GM23248 (cell line): ENCODE measurements at regions not wholly inside any gene's neighbourhood (a gene's known extent, or its start where the extent isn't known, plus 50 kb on each side); places are given as distances from the start of the nearest gene placed in this dataset.

Experiments used
- DNase-seq: peaks from one replicate; pipeline ENCODE4 v3.0.0-alpha.2; 2015
- H2AFZ ChIP-seq: fragments of 200-600 bp; sonication (generic); 2 replicates; pipeline ENCODE4 v1.6.1; 2016; ENCODE audit warnings: antibody characterized with exemption
- H3F3A ChIP-seq: fragments of 200-600 bp; sonication (generic); 2 replicates; pipeline ENCODE4 v1.6.1; 2016; ENCODE audit warnings: mild to moderate bottlenecking, antibody characterized with exemption, mixed run types; ENCODE audit not compliant: insufficient read depth
- H3K27ac ChIP-seq: fragments of 200-600 bp; sonication (generic); 2 replicates; pipeline ENCODE4 v1.5.1; 2016; ENCODE audit warnings: mild to moderate bottlenecking
- H3K27me3 ChIP-seq: fragments of 200-600 bp; sonication (generic); replicated peaks from 2 replicates; pipeline ENCODE4 v1.6.1; 2016; ENCODE audit warnings: mild to moderate bottlenecking; ENCODE audit not compliant: insufficient read depth
- H3K36me3 ChIP-seq: fragments of 200-600 bp; sonication (generic); 2 replicates; pipeline ENCODE4 v1.6.1; 2016; ENCODE audit warnings: low read depth, mild to moderate bottlenecking
- H3K4me1 ChIP-seq: fragments of 200-600 bp; sonication (generic); 2 replicates; pipeline ENCODE4 v1.6.1; 2016; ENCODE audit warnings: mild to moderate bottlenecking; ENCODE audit not compliant: insufficient read depth
- H3K4me2 ChIP-seq: fragments of 200-600 bp; sonication (generic); one replicate; pipeline ENCODE4 v1.6.1; 2016; ENCODE audit warnings: mild to moderate bottlenecking; ENCODE audit not compliant: unreplicated experiment
- H3K4me3 ChIP-seq: fragments of 200-600 bp; sonication (generic); 2 replicates; pipeline ENCODE4 v1.5.1; 2016; ENCODE audit warnings: mild to moderate bottlenecking
- H3K79me2 ChIP-seq: fragments of 200-600 bp; sonication (generic); 2 replicates; pipeline ENCODE4 v1.6.1; 2016; ENCODE audit warnings: mild to moderate bottlenecking; ENCODE audit not compliant: insufficient read depth
- H3K9ac ChIP-seq: fragments of 200-600 bp; sonication (generic); 2 replicates; pipeline ENCODE4 v1.6.1; 2016; ENCODE audit warnings: mild to moderate bottlenecking
- H3K9me2 ChIP-seq: fragments of 200-600 bp; sonication (generic); 2 replicates; pipeline ENCODE4 v1.6.1; 2016; ENCODE audit warnings: mixed run types, mild to moderate bottlenecking, moderate library complexity; ENCODE audit not compliant: insufficient read depth
- H3K9me3 ChIP-seq: fragments of 200-600 bp; sonication (generic); one replicate; pipeline ENCODE4 v1.6.1; 2017; ENCODE audit warnings: low read depth
- H4K20me1 ChIP-seq: fragments of 200-600 bp; sonication (generic); 2 replicates; pipeline ENCODE4 v1.6.0; 2016; ENCODE audit not compliant: insufficient read depth
- EZH2 ChIP-seq: fragments of 200-600 bp; sonication (generic); IDR thresholded peaks from 2 replicates; pipeline ENCODE4 v1.6.1; 2018; ENCODE audit warnings: antibody characterized with exemption, mild to moderate bottlenecking; ENCODE audit not compliant: insufficient read depth, poor library complexity, severe bottlenecking
- EZH2phosphoT487 ChIP-seq: fragments of 200-600 bp; sonication (generic); IDR thresholded peaks from 2 replicates; pipeline ENCODE4 v1.6.1; 2018; ENCODE audit warnings: antibody characterized with exemption, moderate library complexity, mild to moderate bottlenecking, low read depth; ENCODE audit not compliant: insufficient read depth
- WGBS, 2 experiments: methylation state at CpG; one replicate each; pipeline ENCODE4 v1.1.6; 2015 to 2017; ENCODE audit warnings: low lambda C conversion rate in 2 of 2, low coverage in 1 of 2; ENCODE audit errors: missing lambda C conversion rate in 2 of 2; 5-methylcytosine and 5-hydroxymethylcytosine counted together
- in situ Hi-C: fragments of 300-500 bp; cut with MboI; formaldehyde crosslinking; loops from 2 replicates; pipeline ENCODE4 v1.15.0; 2020

- DNase-seq: no peak
- no peak for TF ChIP-seq EZH2phosphoT487
- TF ChIP-seq EZH2: no peak
- Histone ChIP-seq H3K27ac (no peak overlapping the region), H3K27me3 (no peaks in the 10 kb centered on the region), H3K79me2 (no peaks in the 10 kb centered on the region), H3K36me3 (no peaks in the 10 kb centered on the region), H3K4me3 (no peak overlapping the region), H3K4me1 (no peaks in the 10 kb centered on the region), H3K9ac (no peak overlapping the region), H3F3A (no peaks in the 10 kb centered on the region), H3K4me2 (no peak overlapping the region), H4K20me1 (no peaks in the 10 kb centered on the region), H3K9me3 (no peaks in the 10 kb centered on the region), H2AFZ (no peak overlapping the region), H3K9me2 (no peaks in the 10 kb centered on the region)
- 20 to 25% methylated on average over 3 of the region's 3 CpGs for WGBS, 2 experiments
- in situ Hi-C loops: no loop called here
These were observed 247.8 kb upstream of the ERCC4 start for GRCh38 chr16:13672196-13672595.

DNA sequence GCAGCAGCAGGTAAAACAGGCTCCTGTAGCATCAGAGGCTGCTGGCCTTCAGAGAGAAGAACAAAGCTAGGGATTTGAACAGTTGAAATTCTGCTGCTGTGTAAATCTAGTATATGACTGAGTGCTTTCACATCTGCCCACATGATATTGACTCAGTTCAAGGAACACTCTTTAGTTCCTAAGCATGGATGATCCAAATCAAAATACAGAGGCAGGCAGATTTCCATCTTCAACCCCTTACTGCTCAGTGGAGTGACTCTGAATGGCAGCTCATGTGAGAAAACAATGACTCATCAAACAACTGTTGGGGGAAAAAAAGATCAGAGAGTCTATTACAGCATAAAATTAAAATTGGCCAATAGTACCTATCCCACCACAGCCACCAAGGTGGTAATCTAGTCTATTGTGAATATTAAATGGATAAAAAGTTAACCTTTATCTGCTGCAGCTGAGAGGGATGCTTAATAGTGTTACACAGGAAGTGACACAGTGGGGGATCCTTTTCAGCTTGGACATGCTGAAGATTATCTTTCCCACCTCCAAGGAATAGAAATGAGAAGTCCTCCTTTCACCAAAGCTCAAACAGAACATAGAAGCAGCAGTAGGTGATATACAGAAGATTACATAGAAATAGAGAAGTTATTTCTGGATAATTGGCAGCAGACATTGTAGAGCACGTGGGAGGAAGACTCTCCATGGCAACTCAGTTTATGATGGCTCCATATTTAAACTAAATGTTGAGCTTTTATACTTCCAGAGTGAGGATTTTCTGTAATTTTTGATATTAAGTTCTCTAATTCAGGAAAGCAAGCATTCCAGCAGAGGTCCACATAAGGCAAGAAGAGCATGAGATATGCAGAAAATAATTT is 239.7 kb upstream of the ERCC4 start:
- Histone ChIP-seq H3K4me3 (no peak overlapping the region), H2AFZ (no peak overlapping the region), H3K9me3 (no peaks in the 10 kb centered on the region), H3K4me2 (no peak overlapping the region), H3K79me2 (no peaks in the 10 kb centered on the region), H4K20me1 (no peaks in the 10 kb centered on the region), H3K9me2 (no peaks in the 10 kb centered on the region), H3K9ac (no peak overlapping the region), H3K27me3 (no peaks in the 10 kb centered on the region), H3F3A (no peaks in the 10 kb centered on the region), H3K27ac (no peak overlapping the region), H3K4me1 (no peaks in the 10 kb centered on the region), H3K36me3 (no peaks in the 10 kb centered on the region)
- TF ChIP-seq EZH2phosphoT487 (no peak), EZH2 (no peak)
- no peak for DNase-seq
- 0 to 5% methylated on average over 1 of the region's 1 CpG for WGBS, 2 experiments
- in situ Hi-C loops: no loop called here

DNA sequence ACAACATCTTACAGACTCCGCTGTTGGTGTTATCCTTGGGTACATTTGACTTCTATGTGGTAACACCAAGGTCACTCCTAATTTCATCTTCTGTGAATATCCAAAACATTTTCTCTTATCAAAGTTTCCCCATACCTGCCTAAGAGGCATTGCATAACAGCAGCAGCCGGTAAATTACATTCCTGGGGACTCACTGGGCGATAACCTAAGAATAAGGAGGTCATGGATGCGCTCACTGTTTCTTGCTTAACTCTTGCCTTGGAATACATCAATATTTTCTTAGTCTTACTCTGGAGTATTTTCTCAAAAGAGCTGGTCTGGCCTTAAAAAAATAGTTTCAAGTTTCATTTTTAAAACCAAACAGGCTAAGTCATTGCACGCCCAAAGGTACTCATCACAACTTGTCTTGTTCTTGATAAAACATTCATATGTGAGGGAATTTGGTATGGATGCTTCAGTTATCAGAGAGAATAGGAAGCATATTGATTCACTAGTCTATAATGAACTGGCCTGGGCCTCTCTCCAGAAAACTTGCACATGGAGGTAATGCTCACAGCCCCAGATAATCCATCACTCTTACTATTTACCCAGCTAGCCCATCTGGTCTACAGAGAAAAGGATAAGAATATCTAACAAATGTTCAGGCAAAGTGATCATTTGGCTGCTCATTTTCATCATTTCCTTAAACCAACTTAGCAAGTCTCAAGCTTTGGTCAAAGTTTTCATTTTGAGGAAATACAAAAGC is 235.0 kb upstream of the ERCC4 start:
- no peaks in the 10 kb centered on the region for H3F3A ChIP-seq
- H3K27ac ChIP-seq: no peak overlapping the region
- H2AFZ ChIP-seq: no peak overlapping the region
- WGBS, 2 experiments: 25 to 32% methylated on average over 5 of the region's 5 CpGs
- DNase-seq: no peak
- no peak overlapping the region for H3K9ac ChIP-seq
- H3K4me2 ChIP-seq: no peak overlapping the region
- H3K9me2 ChIP-seq: no peaks in the 10 kb centered on the region
- no peaks in the 10 kb centered on the region for H4K20me1 ChIP-seq
- in situ Hi-C loops: no loop called here
- no peaks in the 10 kb centered on the region for H3K27me3 ChIP-seq
- H3K79me2 ChIP-seq: no peaks in the 10 kb centered on the region
- no peak for TF ChIP-seq EZH2
- TF ChIP-seq EZH2phosphoT487: no peak
- no peaks in the 10 kb centered on the region for H3K36me3 ChIP-seq
- H3K4me3 ChIP-seq: no peak overlapping the region
- no peaks in the 10 kb centered on the region for H3K9me3 ChIP-seq
- H3K4me1 ChIP-seq: no peaks in the 10 kb centered on the region

DNA sequence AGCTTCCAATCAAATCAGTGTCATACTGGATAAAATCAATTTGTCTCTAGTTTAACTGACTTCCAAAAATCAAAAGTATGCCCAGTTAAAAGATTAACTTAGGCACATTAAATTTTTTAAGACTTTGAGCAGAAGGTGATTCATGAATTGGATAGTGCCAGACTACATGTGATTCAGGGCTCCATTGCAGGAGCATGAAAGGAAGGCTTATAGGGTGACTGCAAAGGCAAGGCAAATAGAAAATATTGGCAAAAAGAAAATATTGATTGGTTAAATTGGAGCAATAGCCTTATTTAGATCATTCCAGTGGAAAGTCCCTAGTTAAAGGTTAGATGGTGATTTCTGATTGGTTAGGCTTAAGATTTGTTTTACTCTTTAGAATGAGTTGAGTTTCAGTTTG is 223.9 kb upstream of the ERCC4 start:
- no peaks in the 10 kb centered on the region for H3K36me3 ChIP-seq
- no peaks in the 10 kb centered on the region for H3K9me2 ChIP-seq
- DNase-seq: no peak
- H2AFZ ChIP-seq: no peak overlapping the region
- H3K79me2 ChIP-seq: no peaks in the 10 kb centered on the region
- no peak overlapping the region for H3K4me3 ChIP-seq
- in situ Hi-C loops: no loop called here
- no peaks in the 10 kb centered on the region for H4K20me1 ChIP-seq
- H3K9me3 ChIP-seq: no peaks in the 10 kb centered on the region
- TF ChIP-seq EZH2phosphoT487: no peak
- TF ChIP-seq EZH2: no peak
- no peaks in the 10 kb centered on the region for H3K4me1 ChIP-seq
- H3K4me2 ChIP-seq: no peak overlapping the region
- no peak overlapping the region for H3K9ac ChIP-seq
- H3F3A ChIP-seq: no peaks in the 10 kb centered on the region
- no peak overlapping the region for H3K27ac ChIP-seq
- no peaks in the 10 kb centered on the region for H3K27me3 ChIP-seq
